ENCODE measurements at regions not wholly inside any gene's neighbourhood (a gene's known extent, or its start where the extent isn't known, plus 50 kb on each side); places are given as distances from the start of the nearest gene placed in this dataset.

DNA sequence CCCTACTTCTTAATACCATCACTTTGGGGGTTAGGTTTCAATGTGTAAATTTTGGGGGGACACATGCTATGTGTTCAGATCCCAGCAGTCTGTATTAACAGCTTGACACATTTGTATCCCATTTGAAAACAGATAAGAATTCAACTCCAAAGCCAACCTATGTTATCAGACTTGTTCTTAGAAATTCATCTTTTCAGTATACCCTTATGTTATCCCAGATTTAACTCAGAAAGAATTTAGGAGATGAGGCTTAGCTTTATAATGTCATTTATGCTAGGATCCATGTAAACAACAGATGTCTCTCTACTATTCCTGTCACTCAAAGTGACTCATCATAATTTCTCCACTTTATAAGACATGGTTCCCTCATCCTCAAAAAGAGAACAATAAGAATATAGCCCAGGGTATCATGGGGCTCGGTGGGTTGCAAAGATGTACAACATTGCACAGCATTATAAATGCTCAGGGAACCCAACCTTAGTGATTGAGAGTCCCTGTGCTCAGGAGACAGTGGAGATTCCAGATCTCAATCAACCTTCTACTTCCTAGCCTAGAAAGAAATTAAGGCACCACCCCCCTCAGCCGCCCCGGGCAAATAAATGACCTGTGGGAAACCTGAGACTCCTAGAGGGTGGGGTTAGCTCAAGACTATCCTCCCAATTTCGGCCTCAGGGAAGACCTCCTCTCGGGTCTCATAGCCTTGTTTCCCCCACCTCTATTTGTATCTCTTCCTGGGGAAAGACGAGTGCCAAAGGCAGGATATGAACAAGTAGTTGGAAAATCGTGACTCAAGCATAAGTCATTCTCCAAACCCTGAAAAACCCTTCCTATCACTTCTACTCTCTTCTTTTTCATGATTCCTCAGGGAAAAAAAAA lies 265.1 kb upstream of the CAMK1G start:
- Histone ChIP-seq H4K8ac (ENCODE audit: low read depth, low read length) (no peak overlapping the region), H3K4me1 (ENCODE audit: control insufficient read depth, low read depth, low read length) (peaks cover 2% of the 10 kb centered on the region), H3K9ac (ENCODE audit: low read length) (no peak overlapping the region), H4K5ac (ENCODE audit: low read length) (no peak overlapping the region), H3K4me2 (ENCODE audit: low read length) (no peak overlapping the region), H3K4me3 (ENCODE audit: low read length) (no peak overlapping the region), H3K27me3 (ENCODE audit: insufficient read depth, low read length, poor library complexity) (no peaks in the 10 kb centered on the region), H3K56ac (ENCODE audit: low read length) (no peak overlapping the region), H3K4ac (ENCODE audit: low read depth, low read length) (no peak overlapping the region), H3K36me3 (ENCODE audit: control insufficient read depth, insufficient read depth, low read length) (no peaks in the 10 kb centered on the region), H3K18ac (ENCODE audit: low read length) (no peak overlapping the region), H3K79me1 (ENCODE audit: low read length) (no peaks in the 10 kb centered on the region), H3K23ac (ENCODE audit: low read length) (no peak overlapping the region), H3K79me2 (ENCODE audit: control insufficient read depth, insufficient read depth, low read length) (no peaks in the 10 kb centered on the region), H2AK5ac (ENCODE audit: low read length) (no peak overlapping the region), H2BK120ac (ENCODE audit: low read depth, low read length) (no peak overlapping the region), H2BK5ac (ENCODE audit: low read length) (no peak overlapping the region), H3K27ac (ENCODE audit: low read depth, low read length) (no peak overlapping the region), H2BK15ac (replicated peaks; ENCODE audit: low read depth) (no peak overlapping the region)
- DNase-seq, result peak; percentile 34
- no CpG with 5 or more reads among the region's 7 CpGs for WGBS (ENCODE audit: extremely low coverage, insufficient coverage, low lambda C conversion rate)

DNA sequence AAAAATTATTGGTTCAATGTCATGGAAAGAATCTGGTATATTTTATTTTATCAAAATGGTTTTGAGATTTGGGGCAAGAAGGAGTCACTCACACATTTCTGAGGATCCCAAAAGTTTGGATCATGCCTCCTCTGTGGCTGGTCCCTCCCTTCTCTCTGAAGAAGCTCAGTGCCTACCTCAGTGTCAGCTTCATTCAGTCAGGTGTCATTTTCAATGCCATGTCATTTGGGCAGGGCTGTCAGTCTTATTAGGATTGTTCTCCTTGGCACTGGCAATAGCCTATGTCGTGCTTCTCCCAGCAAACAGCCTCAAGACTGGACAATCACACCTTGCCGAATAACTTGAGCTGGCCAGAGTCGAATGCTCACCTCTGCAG lies 264.5 kb upstream of the CAMK1G start:
- Histone ChIP-seq H3K4me1 (ENCODE audit: control insufficient read depth, low read depth, low read length) (peaks cover 2% of the 10 kb centered on the region), H3K79me1 (ENCODE audit: low read length) (no peaks in the 10 kb centered on the region), H3K18ac (ENCODE audit: low read length) (no peak overlapping the region), H4K5ac (ENCODE audit: low read length) (no peak overlapping the region), H2BK15ac (replicated peaks; ENCODE audit: low read depth) (no peak overlapping the region), H3K4me3 (ENCODE audit: low read length) (no peak overlapping the region), H3K9ac (ENCODE audit: low read length) (no peak overlapping the region), H2AK5ac (ENCODE audit: low read length) (no peak overlapping the region), H4K8ac (ENCODE audit: low read depth, low read length) (no peak overlapping the region), H2BK5ac (ENCODE audit: low read length) (no peak overlapping the region), H3K27me3 (ENCODE audit: insufficient read depth, low read length, poor library complexity) (no peaks in the 10 kb centered on the region), H2BK120ac (ENCODE audit: low read depth, low read length) (no peak overlapping the region), H3K23ac (ENCODE audit: low read length) (no peak overlapping the region), H3K4ac (ENCODE audit: low read depth, low read length) (no peak overlapping the region), H3K56ac (ENCODE audit: low read length) (no peak overlapping the region), H3K4me2 (ENCODE audit: low read length) (no peak overlapping the region), H3K79me2 (ENCODE audit: control insufficient read depth, insufficient read depth, low read length) (no peaks in the 10 kb centered on the region), H3K36me3 (ENCODE audit: control insufficient read depth, insufficient read depth, low read length) (no peaks in the 10 kb centered on the region), H3K27ac (ENCODE audit: low read depth, low read length) (no peak overlapping the region)
- no peak for DNase-seq
- WGBS (ENCODE audit: extremely low coverage, insufficient coverage, low lambda C conversion rate), result no CpG with 5 or more reads among the region's 3 CpGs

GRCh38 chr1:209319549-209319948 lies 264.0 kb upstream of the CAMK1G start:
- no peak overlapping the region for H4K5ac ChIP-seq (ENCODE audit: low read length)
- no CpG with 5 or more reads among the region's 3 CpGs for WGBS (ENCODE audit: extremely low coverage, insufficient coverage, low lambda C conversion rate)

DNA sequence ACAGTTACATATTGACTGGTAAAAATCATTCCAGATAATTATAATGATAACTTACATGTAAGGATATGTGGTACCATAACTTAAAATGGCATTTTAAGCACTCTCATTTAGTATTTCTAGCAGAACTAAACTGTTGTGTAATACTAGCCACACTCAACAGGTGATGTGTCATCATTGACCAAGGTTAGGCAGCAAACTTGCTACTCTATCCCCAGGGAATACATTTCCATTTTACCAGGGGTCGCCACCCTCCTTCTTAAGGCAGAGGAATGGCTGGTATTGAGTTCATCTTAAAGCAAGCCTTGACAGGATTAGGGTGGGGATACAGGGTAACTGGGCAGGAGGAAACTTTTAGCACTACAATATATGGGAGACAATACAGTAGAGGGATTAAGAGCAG lies 259.8 kb upstream of the CAMK1G start:
- Histone ChIP-seq H3K79me2 (ENCODE audit: control insufficient read depth, insufficient read depth, low read length) (no peaks in the 10 kb centered on the region), H4K5ac (ENCODE audit: low read length) (no peak overlapping the region), H3K27ac (ENCODE audit: low read depth, low read length) (no peak overlapping the region), H3K36me3 (ENCODE audit: control insufficient read depth, insufficient read depth, low read length) (no peaks in the 10 kb centered on the region), H3K9ac (ENCODE audit: low read length) (no peak overlapping the region), H2BK120ac (ENCODE audit: low read depth, low read length) (no peak overlapping the region), H3K56ac (ENCODE audit: low read length) (no peak overlapping the region), H3K79me1 (ENCODE audit: low read length) (no peaks in the 10 kb centered on the region), H2AK5ac (ENCODE audit: low read length) (no peak overlapping the region), H3K18ac (ENCODE audit: low read length) (no peak overlapping the region), H2BK5ac (ENCODE audit: low read length) (no peak overlapping the region), H3K27me3 (ENCODE audit: insufficient read depth, low read length, poor library complexity) (no peaks in the 10 kb centered on the region), H4K8ac (ENCODE audit: low read depth, low read length) (no peak overlapping the region), H3K4me1 (ENCODE audit: control insufficient read depth, low read depth, low read length) (no peaks in the 10 kb centered on the region), H3K4ac (ENCODE audit: low read depth, low read length) (no peak overlapping the region), H3K23ac (ENCODE audit: low read length) (no peak overlapping the region), H3K4me2 (ENCODE audit: low read length) (no peak overlapping the region), H3K4me3 (ENCODE audit: low read length) (no peak overlapping the region), H2BK15ac (replicated peaks; ENCODE audit: low read depth) (no peak overlapping the region)
- WGBS (ENCODE audit: extremely low coverage, insufficient coverage, low lambda C conversion rate), result no CpG with 5 or more reads among the region's 1 CpG
- no peak for DNase-seq

More at GRCh38 chr1:209319549-209319948, 264.0 kb upstream of the CAMK1G start:
- Histone ChIP-seq H2BK120ac (ENCODE audit: low read depth, low read length) (no peak overlapping the region), H3K4me1 (ENCODE audit: control insufficient read depth, low read depth, low read length) (peaks cover 2% of the 10 kb centered on the region), H2AK5ac (ENCODE audit: low read length) (no peak overlapping the region), H3K4ac (ENCODE audit: low read depth, low read length) (peak overlapping the region; percentile 50), H3K23ac (ENCODE audit: low read length) (no peak overlapping the region), H2BK15ac (replicated peaks; ENCODE audit: low read depth) (no peak overlapping the region), H3K79me1 (ENCODE audit: low read length) (no peaks in the 10 kb centered on the region), H3K27me3 (ENCODE audit: insufficient read depth, low read length, poor library complexity) (no peaks in the 10 kb centered on the region), H3K27ac (ENCODE audit: low read depth, low read length) (no peak overlapping the region), H3K4me2 (ENCODE audit: low read length) (no peak overlapping the region), H3K56ac (ENCODE audit: low read length) (no peak overlapping the region), H3K9ac (ENCODE audit: low read length) (no peak overlapping the region), H3K79me2 (ENCODE audit: control insufficient read depth, insufficient read depth, low read length) (no peaks in the 10 kb centered on the region), H3K4me3 (ENCODE audit: low read length) (no peak overlapping the region), H4K8ac (ENCODE audit: low read depth, low read length) (no peak overlapping the region), H3K36me3 (ENCODE audit: control insufficient read depth, insufficient read depth, low read length) (no peaks in the 10 kb centered on the region), H3K18ac (ENCODE audit: low read length) (no peak overlapping the region), H2BK5ac (ENCODE audit: low read length) (no peak overlapping the region)
- no peak for DNase-seq

GRCh38 chr1:209324901-209325871 lies 258.3 kb upstream of the CAMK1G start:
- no peak overlapping the region for H3K4ac ChIP-seq (ENCODE audit: low read depth, low read length)
- no peaks in the 10 kb centered on the region for H3K4me1 ChIP-seq (ENCODE audit: control insufficient read depth, low read depth, low read length)
- H3K56ac ChIP-seq (ENCODE audit: low read length), result no peak overlapping the region
- H2BK120ac ChIP-seq (ENCODE audit: low read depth, low read length), result no peak overlapping the region
- no peak overlapping the region for H3K27ac ChIP-seq (ENCODE audit: low read depth, low read length)
- no peak overlapping the region for H3K18ac ChIP-seq (ENCODE audit: low read length)
- H3K79me2 ChIP-seq (ENCODE audit: control insufficient read depth, insufficient read depth, low read length), result no peaks in the 10 kb centered on the region
- no peak overlapping the region for H4K5ac ChIP-seq (ENCODE audit: low read length)
- H3K4me2 ChIP-seq (ENCODE audit: low read length), result no peak overlapping the region
- no peak overlapping the region for H3K23ac ChIP-seq (ENCODE audit: low read length)
- no peak overlapping the region for H3K4me3 ChIP-seq (ENCODE audit: low read length)
- no peak overlapping the region for H4K8ac ChIP-seq (ENCODE audit: low read depth, low read length)
- H3K9ac ChIP-seq (ENCODE audit: low read length), result no peak overlapping the region
- DNase-seq, result no peak
- H2BK5ac ChIP-seq (ENCODE audit: low read length), result no peak overlapping the region
- no peak overlapping the region for H2BK15ac ChIP-seq (replicated peaks; ENCODE audit: low read depth)
- WGBS (ENCODE audit: extremely low coverage, insufficient coverage, low lambda C conversion rate), result no CpG with 5 or more reads among the region's 5 CpGs
- H3K36me3 ChIP-seq (ENCODE audit: control insufficient read depth, insufficient read depth, low read length), result no peaks in the 10 kb centered on the region
- no peaks in the 10 kb centered on the region for H3K79me1 ChIP-seq (ENCODE audit: low read length)
- H3K27me3 ChIP-seq (ENCODE audit: insufficient read depth, low read length, poor library complexity), result no peaks in the 10 kb centered on the region
- no peak overlapping the region for H2AK5ac ChIP-seq (ENCODE audit: low read length)
